ENCODE measurements at regions not wholly inside any gene's neighbourhood (a gene's known extent, or its start where the extent isn't known, plus 50 kb on each side); places are given as distances from the start of the nearest gene placed in this dataset.
A peak's percentile ranks its signal among the peaks of the same experiment; 100 is the strongest.

GRCh38 chr6:22142856-22143255 is 154.0 kb downstream of the PRL start:
- no peak overlapping the region for H3K4me3 ChIP-seq
- no peaks in the 10 kb centered on the region for H3K27me3 ChIP-seq (replicated peaks)
- no peaks in the 10 kb centered on the region for H3K36me3 ChIP-seq
- no peak for DNase-seq (ENCODE audit: low read depth in 1 of 2, low spot score in 2 of 2)
- no peaks in the 10 kb centered on the region for H3K9me3 ChIP-seq (replicated peaks)
- H3K27ac ChIP-seq: no peak overlapping the region
- peaks cover 18% of the 10 kb centered on the region for H3K4me1 ChIP-seq (replicated peaks)

- DNase-seq (ENCODE audit: low read depth in 1 of 2, low spot score in 2 of 2): no peak
These were observed 151.5 kb downstream of the PRL start for GRCh38 chr6:22145376-22145775.

GRCh38 chr6:22145823-22146677 is 150.8 kb downstream of the PRL start:
- peak; percentile 54 to 61 for DNase-seq (ENCODE audit: low read depth in 1 of 2, low spot score in 2 of 2)
- Histone ChIP-seq H3K27me3 (replicated peaks) (no peaks in the 10 kb centered on the region), H3K9me3 (replicated peaks) (no peaks in the 10 kb centered on the region), H3K4me3 (no peak overlapping the region), H3K36me3 (no peaks in the 10 kb centered on the region), H3K27ac (no peak overlapping the region), H3K4me1 (replicated peaks) (peaks cover 42% of the 10 kb centered on the region)

More at GRCh38 chr6:22145376-22145775, 151.5 kb downstream of the PRL start:
- peaks cover 42% of the 10 kb centered on the region for H3K4me1 ChIP-seq (replicated peaks)
- no peak overlapping the region for H3K27ac ChIP-seq
- no peak overlapping the region for H3K4me3 ChIP-seq
- no peaks in the 10 kb centered on the region for H3K36me3 ChIP-seq
- no peaks in the 10 kb centered on the region for H3K9me3 ChIP-seq (replicated peaks)
- no peaks in the 10 kb centered on the region for H3K27me3 ChIP-seq (replicated peaks)

GRCh38 chr6:22146678-22146930 is 150.2 kb downstream of the PRL start:
- DNase-seq (ENCODE audit: low read depth in 1 of 2, low spot score in 2 of 2): no peak

GRCh38 chr6:22146931-22147701 is 149.7 kb downstream of the PRL start:
- Histone ChIP-seq H3K36me3 (no peaks in the 10 kb centered on the region), H3K4me1 (replicated peaks) (peaks cover 38% of the 10 kb centered on the region), H3K27ac (no peak overlapping the region), H3K9me3 (replicated peaks) (no peaks in the 10 kb centered on the region), H3K27me3 (replicated peaks) (no peaks in the 10 kb centered on the region), H3K4me3 (no peak overlapping the region)
- no peak for DNase-seq (ENCODE audit: low read depth in 1 of 2, low spot score in 2 of 2)

More at GRCh38 chr6:22146678-22146930, 150.2 kb downstream of the PRL start:
- H3K4me3 ChIP-seq: no peak overlapping the region
- H3K9me3 ChIP-seq (replicated peaks): no peaks in the 10 kb centered on the region
- peaks cover 38% of the 10 kb centered on the region for H3K4me1 ChIP-seq (replicated peaks)
- H3K36me3 ChIP-seq: no peaks in the 10 kb centered on the region
- no peaks in the 10 kb centered on the region for H3K27me3 ChIP-seq (replicated peaks)
- no peak overlapping the region for H3K27ac ChIP-seq

- Histone ChIP-seq H3K9me3 (replicated peaks) (no peaks in the 10 kb centered on the region), H3K27ac (peak overlapping the region; percentile 63), H3K27me3 (replicated peaks) (no peaks in the 10 kb centered on the region), H3K36me3 (no peaks in the 10 kb centered on the region), H3K4me3 (peak overlapping the region; percentile 14), H3K4me1 (replicated peaks) (peaks cover 38% of the 10 kb centered on the region)
- DNase-seq (ENCODE audit: low read depth in 1 of 2, low spot score in 2 of 2): peak; percentile 71 to 85
These were observed 148.7 kb downstream of the PRL start for GRCh38 chr6:22147921-22148776.

- Histone ChIP-seq H3K4me3 (no peak overlapping the region), H3K36me3 (no peaks in the 10 kb centered on the region), H3K9me3 (replicated peaks) (no peaks in the 10 kb centered on the region), H3K27me3 (replicated peaks) (no peaks in the 10 kb centered on the region), H3K27ac (peak overlapping the region; percentile 63; the same call in 1 of the 2 replicates), H3K4me1 (replicated peaks) (peaks cover 38% of the 10 kb centered on the region)
- peak in 1 of 2 experiments; percentile 50 for DNase-seq (ENCODE audit: low read depth in 1 of 2, low spot score in 2 of 2)
These were observed 147.7 kb downstream of the PRL start for GRCh38 chr6:22149096-22149495.

- Histone ChIP-seq H3K36me3 (no peaks in the 10 kb centered on the region), H3K27ac (no peak overlapping the region), H3K9me3 (replicated peaks) (no peaks in the 10 kb centered on the region), H3K4me1 (replicated peaks) (peaks cover 38% of the 10 kb centered on the region), H3K27me3 (replicated peaks) (no peaks in the 10 kb centered on the region), H3K4me3 (no peak overlapping the region)
- DNase-seq (ENCODE audit: low read depth in 1 of 2, low spot score in 2 of 2): no peak
These were observed 147.1 kb downstream of the PRL start for GRCh38 chr6:22149501-22150367.

GRCh38 chr6:22150368-22151035 is 146.3 kb downstream of the PRL start:
- DNase-seq (ENCODE audit: low read depth in 1 of 2, low spot score in 2 of 2): no peak
- Histone ChIP-seq H3K36me3 (no peaks in the 10 kb centered on the region), H3K27ac (no peak overlapping the region), H3K4me3 (no peak overlapping the region), H3K9me3 (replicated peaks) (no peaks in the 10 kb centered on the region), H3K4me1 (replicated peaks) (peaks cover 38% of the 10 kb centered on the region), H3K27me3 (replicated peaks) (no peaks in the 10 kb centered on the region)

- Histone ChIP-seq H3K36me3 (no peaks in the 10 kb centered on the region), H3K27me3 (replicated peaks) (no peaks in the 10 kb centered on the region), H3K27ac (no peak overlapping the region), H3K9me3 (replicated peaks) (no peaks in the 10 kb centered on the region), H3K4me3 (no peak overlapping the region), H3K4me1 (replicated peaks) (peaks cover 33% of the 10 kb centered on the region)
- no peak for DNase-seq (ENCODE audit: low read depth in 1 of 2, low spot score in 2 of 2)
These were observed 144.9 kb downstream of the PRL start for GRCh38 chr6:22151892-22152291.

GRCh38 chr6:22152841-22153240 is 144.0 kb downstream of the PRL start:
- DNase-seq (ENCODE audit: low read depth in 1 of 2, low spot score in 2 of 2): no peak
- Histone ChIP-seq H3K9me3 (replicated peaks) (no peaks in the 10 kb centered on the region), H3K27me3 (replicated peaks) (no peaks in the 10 kb centered on the region), H3K27ac (no peak overlapping the region), H3K36me3 (no peaks in the 10 kb centered on the region), H3K4me3 (no peak overlapping the region), H3K4me1 (replicated peaks) (peaks cover 25% of the 10 kb centered on the region)

GRCh38 chr6:22153384-22154158 is 143.3 kb downstream of the PRL start:
- H3K36me3 ChIP-seq: no peaks in the 10 kb centered on the region
- H3K4me1 ChIP-seq (replicated peaks): peaks cover 17% of the 10 kb centered on the region
- H3K27ac ChIP-seq: no peak overlapping the region
- H3K9me3 ChIP-seq (replicated peaks): no peaks in the 10 kb centered on the region
- no peaks in the 10 kb centered on the region for H3K27me3 ChIP-seq (replicated peaks)
- no peak for DNase-seq (ENCODE audit: low read depth in 1 of 2, low spot score in 2 of 2)
- H3K4me3 ChIP-seq: no peak overlapping the region

All from SJSA1 (cell line).